Non-pigmented ciliary epithelial cell (primary cell): ENCODE measurements at regions not wholly inside any gene's neighbourhood (a gene's known extent, or its start where the extent isn't known, plus 50 kb on each side); places are given as distances from the start of the nearest gene placed in this dataset.
"Not testable (repeated sequence)": the region's sequence is repeated elsewhere in the genome, so short reads cannot be mapped to it uniquely, and the experiment has no call there.

ENCODE experiments used
- DNase-seq: peaks from one replicate; pipeline ENCODE4 v3.0.0-alpha.2; 2010; ENCODE audit warnings: low read depth

- no peak for DNase-seq
These were observed 1984.1 kb upstream of the RAG2 start for GRCh38 chr11:38582151-38582550.

- DNase-seq = no peak
These were observed 1979.7 kb upstream of the RAG2 start for GRCh38 chr11:38577769-38578168.

- DNase-seq = no peak
These were observed 1964.5 kb upstream of the RAG2 start for GRCh38 chr11:38562562-38562961.

- no peak for DNase-seq
These were observed 1955.1 kb upstream of the RAG2 start for GRCh38 chr11:38553148-38553547.

- DNase-seq = no peak
These were observed 1949.4 kb upstream of the RAG2 start for GRCh38 chr11:38547462-38547861.

GRCh38 chr11:38543986-38544385 is 1946.0 kb upstream of the RAG2 start:
- DNase-seq = no peak

- peak; percentile 17 for DNase-seq
These were observed 1945.3 kb upstream of the RAG2 start for GRCh38 chr11:38543311-38543710.

GRCh38 chr11:38538866-38539680 is 1941.0 kb upstream of the RAG2 start:
- DNase-seq = no peak

GRCh38 chr11:38530226-38530625 is 1932.2 kb upstream of the RAG2 start:
- DNase-seq = no peak

GRCh38 chr11:38524945-38525344 is 1926.9 kb upstream of the RAG2 start:
- no peak for DNase-seq

- DNase-seq = no peak
These were observed 1920.0 kb upstream of the RAG2 start for GRCh38 chr11:38517991-38518390.

GRCh38 chr11:38512830-38513229 is 1914.8 kb upstream of the RAG2 start:
- DNase-seq = not testable (repeated sequence)

GRCh38 chr11:38510041-38510440 is 1912.0 kb upstream of the RAG2 start:
- DNase-seq = no peak

- DNase-seq = no peak
These were observed 1905.8 kb upstream of the RAG2 start for GRCh38 chr11:38503876-38504275.

- no peak for DNase-seq
These were observed 1900.7 kb upstream of the RAG2 start for GRCh38 chr11:38498721-38499120.

- no peak for DNase-seq
These were observed 1894.0 kb upstream of the RAG2 start for GRCh38 chr11:38491986-38492385.

GRCh38 chr11:38481391-38481790 is 1883.4 kb upstream of the RAG2 start:
- DNase-seq = no peak

- no peak for DNase-seq
These were observed 1879.0 kb upstream of the RAG2 start for GRCh38 chr11:38476808-38477575.

GRCh38 chr11:38461751-38462150 is 1863.7 kb upstream of the RAG2 start:
- DNase-seq = no peak

- DNase-seq = no peak
These were observed 1862.9 kb upstream of the RAG2 start for GRCh38 chr11:38460896-38461295.

- DNase-seq = no peak
These were observed 1862.4 kb upstream of the RAG2 start for GRCh38 chr11:38460429-38460828.

GRCh38 chr11:38456371-38456770 is 1858.3 kb upstream of the RAG2 start:
- no peak for DNase-seq

GRCh38 chr11:38448284-38448683 is 1850.2 kb upstream of the RAG2 start:
- DNase-seq = no peak
